ENCODE measurements at regions not wholly inside any gene's neighbourhood (a gene's known extent, or its start where the extent isn't known, plus 50 kb on each side); places are given as distances from the start of the nearest gene placed in this dataset.

- no peak for TF ChIP-seq CTCF (IDR thresholded peaks at IDR 0.05; ENCODE audit: poor library complexity)
- no peak for TF ChIP-seq EZH2phosphoT487 (IDR thresholded peaks at IDR 0.05; ENCODE audit: low read depth, severe bottlenecking, unreplicated experiment)
Observed at GRCh38 chr4:62771983-62772557, 1571.9 kb downstream of the ADGRL3 start.
